WTC11 (cell line): ENCODE measurements at regions not wholly inside any gene's neighbourhood (a gene's known extent, or its start where the extent isn't known, plus 50 kb on each side); places are given as distances from the start of the nearest gene placed in this dataset.
A peak's percentile ranks its signal among the peaks of the same experiment; 100 is the strongest.

Experiments
- ATAC-seq: fragments of 200-7000 bp; cut with Tn5 transposase; 2 replicates; pipeline ENCODE4 v1.10.0; 2021; ENCODE audit warnings: mild to moderate bottlenecking, moderate library complexity
- CTCF ChIA-PET: fragments of 300-600 bp; sonication (Branson Sonifier 250); formaldehyde crosslinking; loops from one replicate; lab custom pipeline; 2021; ENCODE audit warnings: antibody characterized with exemption; lab: Charles Lee
- POLR2A ChIA-PET: fragments of 350-600 bp; sonication (Branson Sonifier 250); formaldehyde crosslinking; loops from one replicate; lab custom pipeline; 2021; ENCODE audit warnings: antibody characterized with exemption; lab: Charles Lee
- DNase-seq: peaks from one replicate; pipeline ENCODE4 v3.0.0; 2021; ENCODE audit warnings: low spot score
- H3K27ac Mint-ChIP-seq: 2 replicates; pipeline ENCODE4 v1.8.0; 2021; ENCODE audit warnings: mixed read lengths
- H3K27me3 Mint-ChIP-seq: 2 replicates; pipeline ENCODE4 v1.8.0; 2021; ENCODE audit warnings: low read depth, mild to moderate bottlenecking, moderate library complexity, mixed read lengths
- H3K36me3 Mint-ChIP-seq: 2 replicates; pipeline ENCODE4 v1.8.0; 2021; ENCODE audit warnings: mixed read lengths
- H3K4me1 Mint-ChIP-seq: 2 replicates; pipeline ENCODE4 v1.8.0; 2022; ENCODE audit warnings: mixed read lengths
- H3K4me3 Mint-ChIP-seq: 2 replicates; pipeline ENCODE4 v1.8.0; 2021; ENCODE audit warnings: mild to moderate bottlenecking, moderate library complexity, mixed read lengths
- H3K9me3 Mint-ChIP-seq: 2 replicates; pipeline ENCODE4 v1.8.0; 2021; ENCODE audit warnings: mixed read lengths
- AFF4 ChIP-seq: sonication (generic); formaldehyde crosslinking; IDR thresholded peaks from 2 replicates; pipeline ENCODE4 v1.8.1; 2023; ENCODE audit warnings: mild to moderate bottlenecking, missing genetic modification reagents, borderline replicate concordance
- ATF3 ChIP-seq: sonication (generic); formaldehyde crosslinking; conservative IDR thresholded peaks from 2 replicates; pipeline ENCODE4 v1.8.1; 2022; ENCODE audit warnings: mild to moderate bottlenecking, missing genetic modification reagents
- CDX4 ChIP-seq: fragments of 250-450 bp; sonication (Bioruptor Pico); IDR thresholded peaks from 2 replicates; pipeline ENCODE4 v1.9.0; 2021; ENCODE audit warnings: moderate library complexity, mild to moderate bottlenecking, inconsistent platforms, borderline replicate concordance
- CREB1 ChIP-seq: sonication (generic); formaldehyde crosslinking; IDR thresholded peaks from 2 replicates; pipeline ENCODE4 v1.8.0; 2023; ENCODE audit warnings: mild to moderate bottlenecking, missing genetic modification reagents
- CREM ChIP-seq: sonication (generic); formaldehyde crosslinking; IDR thresholded peaks from 2 replicates; pipeline ENCODE4 v1.8.1; 2022; ENCODE audit warnings: mild to moderate bottlenecking, missing genetic modification reagents, moderate library complexity
- GABPB1 ChIP-seq: sonication (generic); formaldehyde crosslinking; IDR thresholded peaks from 2 replicates; pipeline ENCODE4 v1.8.1; 2023; ENCODE audit warnings: mild to moderate bottlenecking, missing genetic modification reagents
- GRHL2 ChIP-seq: fragments of 250-450 bp; sonication (Bioruptor Pico); IDR thresholded peaks from 2 replicates; pipeline ENCODE4 v1.8.0; 2022; ENCODE audit warnings: mild to moderate bottlenecking, moderate library complexity; ENCODE audit not compliant: insufficient replicate concordance, severe bottlenecking
- HMGA2 ChIP-seq: fragments of 250-450 bp; sonication (Bioruptor Pico); IDR thresholded peaks from 2 replicates; pipeline ENCODE4 v1.4.0; 2021; ENCODE audit warnings: mild to moderate bottlenecking, moderate library complexity
- IRF2 ChIP-seq: sonication (generic); formaldehyde crosslinking; IDR thresholded peaks from 2 replicates; pipeline ENCODE4 v1.8.0; 2022; ENCODE audit warnings: low read depth, missing genetic modification reagents, borderline replicate concordance
- NFATC4 ChIP-seq: fragments of 250-450 bp; sonication (Bioruptor Pico); IDR thresholded peaks from 2 replicates; pipeline ENCODE4 v1.9.0; 2021; ENCODE audit warnings: mild to moderate bottlenecking
- RELA ChIP-seq: sonication (generic); formaldehyde crosslinking; IDR thresholded peaks from 2 replicates; pipeline ENCODE4 v1.8.1; 2022; ENCODE audit warnings: missing genetic modification reagents, mild to moderate bottlenecking, borderline replicate concordance
- TEAD1 ChIP-seq: sonication (generic); formaldehyde crosslinking; IDR thresholded peaks from 2 replicates; pipeline ENCODE4 v1.8.0; 2022; ENCODE audit warnings: mild to moderate bottlenecking, missing genetic modification reagents
- TEAD4 ChIP-seq: sonication (generic); formaldehyde crosslinking; IDR thresholded peaks from 2 replicates; pipeline ENCODE4 v1.8.0; 2022; ENCODE audit warnings: mild to moderate bottlenecking, missing genetic modification reagents
- USF1 ChIP-seq: sonication (generic); formaldehyde crosslinking; IDR thresholded peaks from 2 replicates; pipeline ENCODE4 v1.8.0; 2022; ENCODE audit warnings: mild to moderate bottlenecking, missing genetic modification reagents
- ZBTB21 ChIP-seq: sonication (generic); formaldehyde crosslinking; IDR thresholded peaks from 2 replicates; pipeline ENCODE4 v1.8.1; 2023; ENCODE audit warnings: mild to moderate bottlenecking, missing genetic modification reagents, borderline replicate concordance
- ZBTB43 ChIP-seq: sonication (generic); formaldehyde crosslinking; IDR thresholded peaks from 2 replicates; pipeline ENCODE4 v1.8.1; 2023; ENCODE audit warnings: mild to moderate bottlenecking, missing genetic modification reagents
- ZNF416 ChIP-seq: fragments of 250-450 bp; sonication (Bioruptor Pico); IDR thresholded peaks from 2 replicates; pipeline ENCODE4 v1.9.0; 2021; ENCODE audit warnings: mild to moderate bottlenecking, inconsistent platforms
- ZNF512 ChIP-seq: sonication (generic); formaldehyde crosslinking; IDR thresholded peaks from 2 replicates; pipeline ENCODE4 v1.8.1; 2022; ENCODE audit warnings: missing genetic modification reagents, borderline replicate concordance
- ZNF532 ChIP-seq: fragments of 250-450 bp; sonication (Bioruptor Pico); IDR thresholded peaks from 2 replicates; pipeline ENCODE4 v1.9.0; 2021; ENCODE audit warnings: mild to moderate bottlenecking, borderline replicate concordance

- Mint-ChIP-seq H3K9me3 (peaks cover 8% of the 10 kb centered on the region; the same call in 1 of the 2 replicates), H3K27me3 (no peaks in the 10 kb centered on the region), H3K27ac (no peak overlapping the region), H3K4me1 (no peaks in the 10 kb centered on the region), H3K36me3 (no peaks in the 10 kb centered on the region), H3K4me3 (no peak overlapping the region)
- POLR2A ChIA-PET: no interaction called here
- ATAC-seq (no peak), DNase-seq (no peak)
- CTCF ChIA-PET: no interaction called here
- peak; percentile 61 for TF ChIP-seq GABPB1 (CRISPR knock-in tag)
- no peak for TF ChIP-seq HMGA2 (CRISPR knock-in tag)
Observed at GRCh38 chr7:40986351-40986873, 716.5 kb downstream of the INHBA start.

- TF ChIP-seq RELA: no peak
- TF ChIP-seq NFATC4 (CRISPR knock-in tag): no peak
- no peak for TF ChIP-seq AFF4 (CRISPR knock-in tag)
- TF ChIP-seq ATF3: no peak
- TF ChIP-seq TEAD1: no peak
- TF ChIP-seq ZBTB43 (CRISPR knock-in tag): no peak
- TF ChIP-seq CDX4 (CRISPR knock-in tag): no peak
- TF ChIP-seq ZNF532 (CRISPR knock-in tag): no peak
- no peak for TF ChIP-seq CREM
- TF ChIP-seq USF1: no peak
- TF ChIP-seq GABPB1 (CRISPR knock-in tag): no peak
- TF ChIP-seq ZNF416 (CRISPR knock-in tag): no peak
- no peak for TF ChIP-seq CREB1 (CRISPR knock-in tag)
- TF ChIP-seq TEAD4 (CRISPR knock-in tag): no peak
- no peak for TF ChIP-seq ZBTB21 (CRISPR knock-in tag)
- TF ChIP-seq ZNF512: no peak
- no peak for TF ChIP-seq GRHL2
- no peak for TF ChIP-seq IRF2
- TF ChIP-seq, all 79 proteins: peak for 0
- Mint-ChIP-seq H3K27me3 (no peaks in the 10 kb centered on the region), H3K4me3 (no peak overlapping the region), H3K9me3 (peaks cover 10% of the 10 kb centered on the region; the same call in 1 of the 2 replicates), H3K4me1 (no peaks in the 10 kb centered on the region), H3K36me3 (no peaks in the 10 kb centered on the region), H3K27ac (no peak overlapping the region)
- ATAC-seq (no peak), DNase-seq (no peak)
- ChIA-PET POLR2A (no interaction called here), CTCF (no interaction called here)
Observed at GRCh38 chr7:40983111-40983510, 719.8 kb downstream of the INHBA start.
